DND-41 (cell line): ENCODE measurements at regions not wholly inside any gene's neighbourhood (a gene's known extent, or its start where the extent isn't known, plus 50 kb on each side); places are given as distances from the start of the nearest gene placed in this dataset.

Source experiments
- ATAC-seq: fragments of 200-7000 bp; cut with Tn5 transposase; 3 replicates; pipeline ENCODE4 v1.9.1; 2021; ENCODE audit warnings: low read depth; ENCODE audit not compliant: insufficient read depth
- DNase-seq: peaks from one replicate; pipeline ENCODE4 v3.0.0-alpha.2; 2020
- H2AFZ ChIP-seq: 2 replicates; pipeline ENCODE4 v1.6.0; 2012; ENCODE audit warnings: low read depth, low read length
- H3K27ac ChIP-seq: 2 replicates; pipeline ENCODE4 v1.5.1; 2012; ENCODE audit warnings: low read length, inconsistent platforms
- H3K27me3 ChIP-seq: fragments of 200-600 bp; sonication (generic); 2 replicates; pipeline ENCODE4 v1.6.0; 2012; ENCODE audit warnings: low read length, mild to moderate bottlenecking, inconsistent platforms; ENCODE audit not compliant: insufficient read depth, poor library complexity
- H3K36me3 ChIP-seq: 2 replicates; pipeline ENCODE4 v1.5.1; 2012; ENCODE audit warnings: low read length, inconsistent platforms; ENCODE audit not compliant: insufficient read depth
- H3K4me1 ChIP-seq: 2 replicates; pipeline ENCODE4 v1.5.1; 2012; ENCODE audit warnings: mild to moderate bottlenecking, low read length; ENCODE audit not compliant: insufficient read depth
- H3K4me2 ChIP-seq: 2 replicates; pipeline ENCODE4 v1.6.0; 2012; ENCODE audit warnings: mild to moderate bottlenecking, moderate library complexity, low read length, inconsistent platforms; ENCODE audit not compliant: insufficient read depth
- H3K4me3 ChIP-seq, 2 experiments: fragments of 200-600 bp in 1 of 2; shearing (Covaris generic) in 1 of 2; 2 replicates each; pipeline ENCODE4 v1.5.1; 2012 to 2016; ENCODE audit warnings: inconsistent platforms in 2 of 2, low read length in 2 of 2, mild to moderate bottlenecking in 2 of 2, low read depth in 1 of 2, moderate library complexity in 1 of 2
- H3K79me2 ChIP-seq: 2 replicates; pipeline ENCODE4 v1.6.0; 2012; ENCODE audit warnings: low read length, inconsistent platforms; ENCODE audit not compliant: insufficient read depth
- H3K9ac ChIP-seq: 2 replicates; pipeline ENCODE4 v1.6.0; 2012; ENCODE audit warnings: low read depth, mild to moderate bottlenecking, inconsistent platforms, low read length, moderate library complexity
- H3K9me3 ChIP-seq: 2 replicates; pipeline ENCODE4 v1.5.1; 2012; ENCODE audit warnings: low read length, moderate library complexity, mild to moderate bottlenecking, inconsistent platforms; ENCODE audit not compliant: insufficient read depth, severe bottlenecking
- H4K20me1 ChIP-seq: 2 replicates; pipeline ENCODE4 v1.6.0; 2012; ENCODE audit warnings: low read length; ENCODE audit not compliant: insufficient read depth
- EZH2 ChIP-seq: IDR thresholded peaks from 3 replicates; pipeline ENCODE4 v1.6.1; 2012; ENCODE audit warnings: borderline replicate concordance, low read depth, mild to moderate bottlenecking, moderate library complexity, low read length, inconsistent platforms; ENCODE audit not compliant: severe bottlenecking
- TF ChIP-seq, protein P1 (sequence below): IDR thresholded peaks from 2 replicates; pipeline ENCODE4 v1.5.1; 2012; ENCODE audit warnings: borderline replicate concordance, low read length, moderate library complexity, mild to moderate bottlenecking; ENCODE audit not compliant: poor library complexity, severe bottlenecking; ENCODE audit errors: extremely low read depth

DNA sequence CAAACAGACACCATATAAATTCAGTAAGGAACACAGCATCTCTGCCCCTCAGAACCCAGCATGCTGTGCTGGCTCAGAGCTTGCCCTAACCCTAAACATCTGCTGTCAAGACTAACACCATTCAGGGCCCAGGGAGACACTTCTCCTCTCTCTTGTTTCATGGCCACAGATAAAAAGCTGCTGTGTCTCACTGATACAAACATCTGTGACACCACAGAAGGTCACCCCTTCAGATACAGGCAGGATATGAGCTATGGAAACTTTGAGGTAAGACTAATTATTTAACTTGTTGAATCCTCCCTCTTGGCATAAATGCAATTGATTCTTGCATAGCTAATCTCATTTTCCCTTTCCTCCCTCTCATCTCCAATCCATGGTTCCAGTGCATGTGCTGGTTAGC lies 61.6 kb upstream of the GPR12 start:
- Histone ChIP-seq H3K27ac (no peak overlapping the region), H3K36me3 (no peaks in the 10 kb centered on the region), H3K27me3 (peaks cover 4% of the 10 kb centered on the region), H3K4me2 (no peak overlapping the region), H3K9me3 (no peaks in the 10 kb centered on the region), H4K20me1 (no peaks in the 10 kb centered on the region), H3K4me3 (no peak overlapping the region), H3K4me1 (no peaks in the 10 kb centered on the region), H3K79me2 (no peaks in the 10 kb centered on the region), H3K9ac (no peak overlapping the region), H2AFZ (no peak overlapping the region)
- no peak for TF ChIP-seq EZH2
- TF ChIP-seq, protein P1, sequence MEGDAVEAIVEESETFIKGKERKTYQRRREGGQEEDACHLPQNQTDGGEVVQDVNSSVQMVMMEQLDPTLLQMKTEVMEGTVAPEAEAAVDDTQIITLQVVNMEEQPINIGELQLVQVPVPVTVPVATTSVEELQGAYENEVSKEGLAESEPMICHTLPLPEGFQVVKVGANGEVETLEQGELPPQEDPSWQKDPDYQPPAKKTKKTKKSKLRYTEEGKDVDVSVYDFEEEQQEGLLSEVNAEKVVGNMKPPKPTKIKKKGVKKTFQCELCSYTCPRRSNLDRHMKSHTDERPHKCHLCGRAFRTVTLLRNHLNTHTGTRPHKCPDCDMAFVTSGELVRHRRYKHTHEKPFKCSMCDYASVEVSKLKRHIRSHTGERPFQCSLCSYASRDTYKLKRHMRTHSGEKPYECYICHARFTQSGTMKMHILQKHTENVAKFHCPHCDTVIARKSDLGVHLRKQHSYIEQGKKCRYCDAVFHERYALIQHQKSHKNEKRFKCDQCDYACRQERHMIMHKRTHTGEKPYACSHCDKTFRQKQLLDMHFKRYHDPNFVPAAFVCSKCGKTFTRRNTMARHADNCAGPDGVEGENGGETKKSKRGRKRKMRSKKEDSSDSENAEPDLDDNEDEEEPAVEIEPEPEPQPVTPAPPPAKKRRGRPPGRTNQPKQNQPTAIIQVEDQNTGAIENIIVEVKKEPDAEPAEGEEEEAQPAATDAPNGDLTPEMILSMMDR: no peak
- ATAC-seq: no peak
- no peak for DNase-seq

DNA sequence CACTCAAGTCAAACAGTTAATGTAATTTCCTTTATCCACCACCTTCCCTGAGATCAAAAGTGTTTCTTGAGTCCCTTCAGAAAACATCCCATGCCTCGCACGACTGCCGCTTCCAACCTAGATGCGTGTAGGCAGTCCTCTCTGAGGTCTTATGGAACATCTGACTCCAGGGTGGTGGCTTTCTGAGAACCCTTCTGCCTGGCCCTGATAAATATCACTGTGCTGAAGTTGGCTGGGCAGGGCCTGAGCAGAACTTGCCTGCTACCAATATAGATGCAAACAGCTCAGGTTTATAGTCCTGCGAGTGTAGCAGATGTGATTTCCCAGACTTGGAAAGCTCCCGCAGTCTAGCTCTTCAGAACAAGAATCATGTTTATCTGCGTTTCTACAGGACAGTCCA lies 61.1 kb upstream of the GPR12 start:
- DNase-seq (no peak), ATAC-seq (no peak)
- Histone ChIP-seq H3K36me3 (no peaks in the 10 kb centered on the region), H3K79me2 (no peaks in the 10 kb centered on the region), H3K9me3 (no peaks in the 10 kb centered on the region), H3K4me2 (no peak overlapping the region), H3K4me3 (no peak overlapping the region), H4K20me1 (no peaks in the 10 kb centered on the region), H2AFZ (no peak overlapping the region), H3K9ac (no peak overlapping the region), H3K27me3 (peaks cover 4% of the 10 kb centered on the region), H3K4me1 (no peaks in the 10 kb centered on the region), H3K27ac (no peak overlapping the region)
- no peak for TF ChIP-seq EZH2
- TF ChIP-seq, protein P1: no peak

DNA sequence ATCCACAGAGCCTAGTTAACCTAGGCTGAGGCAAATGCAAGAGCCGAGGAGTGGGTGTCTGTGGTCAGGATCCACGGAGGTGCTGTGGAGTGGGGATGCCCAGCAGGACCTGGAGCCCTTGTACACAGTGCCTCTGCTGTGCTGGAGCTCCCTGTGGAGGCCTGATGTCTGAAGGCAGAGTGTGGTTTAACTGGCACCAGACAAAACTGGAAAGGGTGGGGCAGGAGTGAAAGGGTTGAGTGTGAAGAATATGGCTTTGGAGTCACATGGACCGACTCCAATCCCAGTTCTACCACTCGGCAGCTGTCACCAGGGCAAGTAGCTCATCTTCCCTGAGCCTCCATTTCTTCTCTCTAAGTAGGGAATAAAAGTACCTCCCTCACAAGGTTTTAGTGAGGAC lies 60.3 kb upstream of the GPR12 start:
- peaks cover 8% of the 10 kb centered on the region for H3K27me3 ChIP-seq
- H3K79me2 ChIP-seq: no peaks in the 10 kb centered on the region
- H3K9ac ChIP-seq: no peak overlapping the region
- H3K9me3 ChIP-seq: no peaks in the 10 kb centered on the region
- H3K27ac ChIP-seq: no peak overlapping the region
- H4K20me1 ChIP-seq: no peaks in the 10 kb centered on the region; the same call in 1 of the 2 replicates
- DNase-seq (no peak), ATAC-seq (no peak)
- H3K4me2 ChIP-seq: no peak overlapping the region
- H3K4me3 ChIP-seq: no peak overlapping the region
- no peak overlapping the region for H2AFZ ChIP-seq
- no peaks in the 10 kb centered on the region for H3K36me3 ChIP-seq
- H3K4me1 ChIP-seq: no peaks in the 10 kb centered on the region
- TF ChIP-seq, protein P1: no peak
- TF ChIP-seq EZH2: no peak

DNA sequence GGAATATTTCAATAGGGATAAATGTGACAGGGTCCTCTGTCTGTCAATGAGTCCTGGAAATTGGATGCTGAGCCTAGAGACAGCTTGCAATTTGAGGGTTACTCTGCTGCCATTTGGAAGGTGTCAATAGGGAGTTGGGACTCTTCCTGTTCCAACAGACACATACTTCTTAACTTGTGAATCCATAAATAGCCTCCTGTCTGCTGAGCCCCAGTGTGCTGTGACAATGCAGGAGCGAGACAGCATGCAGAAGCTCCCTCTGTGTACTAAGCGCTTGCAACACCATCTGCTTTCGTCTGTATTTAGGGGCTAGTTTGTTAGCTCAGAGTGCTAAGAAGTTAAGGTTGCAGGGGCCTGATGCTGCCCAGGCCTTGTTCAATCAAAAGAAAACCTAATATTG lies 58.5 kb upstream of the GPR12 start:
- Histone ChIP-seq H3K27ac (no peak overlapping the region), H3K9ac (no peak overlapping the region), H3K4me1 (no peaks in the 10 kb centered on the region), H3K9me3 (no peaks in the 10 kb centered on the region), H3K79me2 (no peaks in the 10 kb centered on the region), H3K27me3 (peaks cover 8% of the 10 kb centered on the region), H3K4me3 (no peak overlapping the region), H3K36me3 (no peaks in the 10 kb centered on the region), H2AFZ (no peak overlapping the region), H3K4me2 (no peak overlapping the region), H4K20me1 (no peaks in the 10 kb centered on the region; the same call in 1 of the 2 replicates)
- no peak for ATAC-seq
- TF ChIP-seq EZH2: no peak
- TF ChIP-seq, protein P1: no peak
- DNase-seq: no peak
